Right lobe of liver (tissue), 6 donors: ENCODE measurements at regions not wholly inside any gene's neighbourhood (a gene's known extent, or its start where the extent isn't known, plus 50 kb on each side); places are given as distances from the start of the nearest gene placed in this dataset.

Experiments used
- ATAC-seq, 4 donors: fragments of 200-7000 bp; cut with Tn5 transposase; one replicate each; pipeline ENCODE4 v1.9.1; 2020; ENCODE audit warnings: mild to moderate bottlenecking in 4 of 4, moderate library complexity in 4 of 4
- DNase-seq, 3 donors: peaks; one replicate each; pipeline ENCODE4 v3.0.0-alpha.2; 2020
- H3K27ac ChIP-seq, 3 donors: fragments of 200-600 bp; one replicate each; pipeline ENCODE4 v1.8.0; 2022
- H3K27me3 ChIP-seq, 2 donors: fragments of 200-600 bp; one replicate each; pipeline ENCODE4 v1.8.0; 2022
- H3K36me3 ChIP-seq, 4 donors: fragments of 200-600 bp; sonication (generic) in 1 of 4; one replicate each; pipeline versions ENCODE4 v1.5.1 to v1.8.0; 2017 to 2022; ENCODE audit warnings: control low read depth in 1 of 4
- H3K4me1 ChIP-seq, 4 donors: fragments of 200-600 bp; sonication (generic) in 1 of 4; one replicate each; pipeline versions ENCODE4 v1.5.1 to v1.8.0; 2017 to 2022; ENCODE audit warnings: control low read depth in 1 of 4
- H3K4me3 ChIP-seq, 3 donors: fragments of 200-600 bp; one replicate each; pipeline ENCODE4 v1.8.0; 2022
- H3K9me3 ChIP-seq, 4 donors: fragments of 200-600 bp; sonication (generic) in 1 of 4; one replicate each; pipeline versions ENCODE4 v1.5.1 to v1.8.0; 2017 to 2022; ENCODE audit warnings: control low read depth in 1 of 4
- CTCF ChIP-seq, 4 donors: fragments of 200-600 bp in 3 of 4; fragments of 450-650 bp in 1 of 4; IDR thresholded peaks; one replicate each; pipeline versions ENCODE4 v1.5.1 to v1.8.0; 2016 to 2022; ENCODE audit warnings: antibody characterized with exemption in 4 of 4, mild to moderate bottlenecking in 2 of 4
- POLR2A ChIP-seq: fragments of 450-650 bp; IDR thresholded peaks from one replicate; pipeline ENCODE4 v1.6.1; 2017; ENCODE audit warnings: antibody characterized with exemption, mild to moderate bottlenecking
- WGBS: methylation state at CpG from one replicate; pipeline ENCODE4 v1.1.6; 2018; ENCODE audit warnings: low coverage, low lambda C conversion rate; ENCODE audit not compliant: insufficient coverage; ENCODE audit errors: missing lambda C conversion rate; 5-methylcytosine and 5-hydroxymethylcytosine counted together
- intact Hi-C, 2 donors: fragments of 100-400 bp; cut with DNase I; formaldehyde crosslinking; loops; one replicate each; pipeline versions ENCODE4 v1.11.2 to v1.14.1; 2022
- donor health status: DM: no; HTN: yes; CAD: no.
- donor health status: DM: no; HTN: no; CAD: no.
- donor health status: DM: no; HTN: no; CAD: no.
- donor health status: DM: no; HTN: yes; CAD: no.
- donor health status: DM: no; HTN: yes; CAD: no.

GRCh38 chr6:105501826-105502344, 99.0 kb upstream of the PREP start:
- TF ChIP-seq CTCF (IDR thresholded peaks at IDR 0.05) = no peak
- WGBS = 56% methylated on average over 1 of the region's 1 CpG
- intact Hi-C loops = no loop called here

GRCh38 chr6:105501246-105501645, 98.4 kb upstream of the PREP start:
- no peak for DNase-seq
- no peak for ATAC-seq
- Histone ChIP-seq H3K27ac (no peak overlapping the region), H3K36me3 (no peaks in the 10 kb centered on the region), H3K4me3 (no peak overlapping the region), H3K4me1 (no peaks in the 10 kb centered on the region), H3K9me3 (no peaks in the 10 kb centered on the region), H3K27me3 (no peaks in the 10 kb centered on the region)
- intact Hi-C loops = no loop called here
- 55% methylated on average over 1 of the region's 1 CpG for WGBS
- no peak for TF ChIP-seq POLR2A
- TF ChIP-seq CTCF (IDR thresholded peaks at IDR 0.05) = no peak

More at GRCh38 chr6:105501826-105502344, 99.0 kb upstream of the PREP start:
- Histone ChIP-seq H3K36me3 (no peaks in the 10 kb centered on the region), H3K27me3 (no peaks in the 10 kb centered on the region), H3K4me3 (no peak overlapping the region), H3K27ac (no peak overlapping the region), H3K4me1 (no peaks in the 10 kb centered on the region), H3K9me3 (no peaks in the 10 kb centered on the region)
- no peak for DNase-seq
- no peak for ATAC-seq

GRCh38 chr6:105500693-105501092, 97.8 kb upstream of the PREP start:
- DNase-seq = no peak
- Histone ChIP-seq H3K9me3 (no peaks in the 10 kb centered on the region), H3K36me3 (no peaks in the 10 kb centered on the region), H3K4me3 (no peak overlapping the region), H3K27me3 (no peaks in the 10 kb centered on the region), H3K27ac (no peak overlapping the region), H3K4me1 (no peaks in the 10 kb centered on the region)
- TF ChIP-seq CTCF (IDR thresholded peaks at IDR 0.05) (no peak), POLR2A (no peak)
- intact Hi-C loops = no loop called here
- 50% methylated on average over 1 of the region's 1 CpG for WGBS
- ATAC-seq = no peak

GRCh38 chr6:105499931-105500330, 97.0 kb upstream of the PREP start:
- WGBS = 24% methylated on average over 3 of the region's 3 CpGs
- intact Hi-C loops = no loop called here
- H3K4me1 ChIP-seq = no peaks in the 10 kb centered on the region
- DNase-seq (no peak), ATAC-seq (no peak)
- H3K9me3 ChIP-seq = no peaks in the 10 kb centered on the region
- no peaks in the 10 kb centered on the region for H3K36me3 ChIP-seq
- no peaks in the 10 kb centered on the region for H3K27me3 ChIP-seq
- H3K27ac ChIP-seq = no peak overlapping the region
- no peak overlapping the region for H3K4me3 ChIP-seq
- no peak for TF ChIP-seq CTCF (IDR thresholded peaks at IDR 0.05)
